GM21723 (cell line): ENCODE measurements at regions not wholly inside any gene's neighbourhood (a gene's known extent, or its start where the extent isn't known, plus 50 kb on each side); places are given as distances from the start of the nearest gene placed in this dataset.

Experiments used
- ATAC-seq: cut with Tn5 transposase; IDR thresholded peaks from one replicate; pipeline ENCODE4 v1.9.1; 2021; ENCODE audit warnings: mild to moderate bottlenecking, moderate library complexity; ENCODE audit not compliant: unreplicated experiment

DNA sequence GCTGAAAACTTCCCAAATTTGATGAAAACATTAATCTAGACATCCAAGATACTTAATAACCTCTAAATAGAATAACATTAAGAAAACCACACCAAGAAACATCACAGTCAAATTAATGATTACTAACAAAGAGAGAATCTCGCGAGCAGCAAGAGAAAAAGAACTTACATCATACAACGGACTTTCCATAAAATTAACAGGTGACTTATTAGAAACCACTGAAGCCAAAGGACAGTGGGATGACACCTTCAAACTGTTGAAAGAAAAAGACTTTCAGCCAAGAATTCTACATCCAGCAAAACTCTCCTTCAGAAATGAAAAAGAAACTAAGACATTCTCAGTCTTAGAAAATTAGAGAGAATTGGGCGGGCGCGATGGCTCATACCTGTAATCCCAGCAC is 232.0 kb downstream of the SNCA start:
- ATAC-seq: no peak

DNA sequence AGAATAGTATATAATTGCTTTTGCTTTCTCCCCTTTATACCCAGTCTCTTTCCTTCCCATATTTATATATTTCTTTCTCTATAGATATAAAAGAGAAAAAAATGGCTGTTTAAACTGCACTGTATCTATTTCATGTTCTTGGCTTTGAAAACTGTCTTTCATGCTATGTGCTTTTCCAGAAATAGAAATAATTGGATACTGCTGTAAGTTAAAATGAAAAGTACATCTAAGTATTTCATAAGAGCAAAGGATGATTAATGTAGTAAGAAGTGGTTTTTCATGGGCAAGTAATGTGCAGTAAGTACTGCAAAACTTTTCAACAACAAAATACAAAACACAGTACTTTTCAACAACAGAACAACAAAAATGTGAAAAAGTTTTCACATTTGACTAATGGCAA is 237.9 kb downstream of the SNCA start:
- no peak for ATAC-seq

DNA sequence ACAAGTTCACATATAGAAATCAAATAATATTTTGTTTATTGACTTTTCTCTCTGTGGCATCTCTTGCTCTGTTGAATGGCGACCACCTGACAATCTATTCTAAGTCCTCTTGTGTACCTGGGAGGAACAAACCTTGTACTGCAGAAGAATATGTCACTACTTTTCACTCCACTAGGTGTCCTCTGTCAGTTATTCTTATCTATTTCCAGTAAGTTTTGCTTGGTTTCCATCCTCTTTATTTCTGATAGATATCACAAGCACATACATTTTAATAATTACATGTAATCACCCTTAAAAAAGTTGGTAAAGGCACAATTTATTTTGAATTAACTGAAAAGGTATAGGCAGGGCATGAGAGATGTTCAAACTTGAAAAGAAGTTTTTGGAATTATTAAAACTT is 238.4 kb downstream of the SNCA start:
- no peak for ATAC-seq

DNA sequence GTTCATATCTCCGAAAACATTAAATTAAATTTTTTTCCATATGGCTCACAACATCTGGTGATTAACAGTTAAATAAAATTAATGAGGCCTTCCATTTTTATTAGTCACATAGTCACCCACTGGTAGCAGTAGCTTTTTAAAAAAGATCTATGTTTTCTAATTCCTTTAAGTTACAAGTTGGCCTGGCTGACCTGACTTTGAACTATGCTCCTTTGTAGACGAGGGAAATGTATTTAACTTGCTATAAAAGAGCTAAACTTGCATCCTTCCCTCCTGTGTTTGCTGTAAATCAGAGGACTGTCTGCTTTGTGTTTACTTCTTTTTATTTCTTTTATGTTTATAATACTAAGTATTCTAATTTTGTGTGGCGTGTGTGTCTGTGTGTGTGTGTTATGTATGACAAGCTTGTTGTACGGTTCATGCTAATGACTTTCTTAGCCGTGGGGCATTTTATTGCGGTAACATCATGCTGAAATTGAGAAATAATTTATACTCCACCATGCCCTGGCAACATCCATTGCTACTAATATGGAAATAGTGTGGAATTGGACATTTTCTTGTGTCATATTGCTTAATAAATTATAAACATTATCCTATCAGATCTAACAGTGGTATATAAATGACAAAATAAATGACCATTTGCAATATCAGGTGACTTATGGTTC is 241.7 kb downstream of the SNCA start:
- no peak for ATAC-seq

- no peak for ATAC-seq
Measured at GRCh38 chr4:89590128-89590527, 246.8 kb downstream of the SNCA start.

- ATAC-seq: no peak
Measured at GRCh38 chr4:89588421-89588820, 248.5 kb downstream of the SNCA start.

GRCh38 chr4:89587364-89587763 is 249.6 kb downstream of the SNCA start:
- ATAC-seq: no peak

- ATAC-seq: no peak
Measured at GRCh38 chr4:89586864-89587263, 250.1 kb downstream of the SNCA start.

GRCh38 chr4:89586318-89586717 is 250.6 kb downstream of the SNCA start:
- ATAC-seq: no peak

- no peak for ATAC-seq
Measured at GRCh38 chr4:89582756-89583505, 254.0 kb downstream of the SNCA start.

DNA sequence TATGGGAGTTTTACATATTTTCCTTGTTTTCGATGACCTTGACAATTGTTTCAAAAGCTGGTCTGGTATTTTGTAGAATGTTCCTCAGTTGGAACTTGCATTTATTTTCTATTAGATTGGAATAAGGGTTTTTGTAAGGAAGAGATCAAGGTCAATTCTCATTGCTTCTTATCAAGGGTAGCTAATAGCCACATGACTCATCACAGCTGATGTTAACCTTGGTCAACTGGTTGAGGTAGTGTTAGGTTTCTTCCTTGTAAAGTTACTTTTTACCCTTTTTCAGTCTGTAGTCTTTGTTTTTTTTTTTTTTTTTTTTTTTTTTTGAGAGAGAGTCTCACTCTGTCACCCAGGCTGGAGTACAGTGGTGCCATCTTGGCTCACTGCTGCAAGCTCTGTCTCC is 257.2 kb downstream of the SNCA start:
- ATAC-seq: no peak

- no peak for ATAC-seq
Measured at GRCh38 chr4:89576246-89576645, 260.7 kb downstream of the SNCA start.

DNA sequence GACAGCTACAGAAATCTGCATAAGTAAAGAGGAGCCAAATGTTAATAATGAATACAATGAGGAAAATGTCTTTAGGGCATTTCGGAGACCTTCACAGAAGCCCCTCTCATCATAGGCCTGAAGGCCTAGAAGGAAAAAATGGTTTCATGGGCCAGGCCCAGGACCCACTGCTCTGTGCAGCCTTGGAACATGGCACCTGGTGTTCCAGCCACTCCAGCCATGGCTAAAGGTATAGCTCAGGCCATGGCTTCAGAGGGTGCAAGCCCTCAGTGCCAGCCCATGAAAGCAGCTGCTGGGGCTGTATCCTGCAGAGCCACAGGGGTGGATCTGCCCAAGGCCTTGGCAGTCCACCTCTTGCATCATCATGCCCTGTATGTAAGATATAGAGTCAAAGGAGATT is 261.1 kb downstream of the SNCA start:
- ATAC-seq: no peak

DNA sequence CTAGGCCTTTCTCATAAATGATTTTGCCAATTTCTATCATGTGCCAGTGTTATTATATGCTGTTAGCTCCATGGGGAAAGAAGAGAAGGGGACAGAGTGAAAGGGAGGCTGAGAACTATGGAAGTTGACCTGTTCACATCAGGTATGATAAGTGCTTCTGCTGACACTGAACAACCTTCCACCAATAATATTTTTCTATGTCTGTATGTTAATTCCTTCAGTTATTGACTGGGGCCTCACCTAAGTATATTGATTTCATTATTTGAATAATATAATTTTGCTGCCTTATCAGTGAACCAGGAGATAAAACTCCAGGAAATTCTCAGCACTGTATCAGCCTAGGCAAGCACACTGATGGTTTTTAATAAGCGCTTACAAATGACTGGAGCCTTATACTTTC is 262.8 kb downstream of the SNCA start:
- no peak for ATAC-seq

- no peak for ATAC-seq
Measured at GRCh38 chr4:89573656-89574055, 263.3 kb downstream of the SNCA start.

DNA sequence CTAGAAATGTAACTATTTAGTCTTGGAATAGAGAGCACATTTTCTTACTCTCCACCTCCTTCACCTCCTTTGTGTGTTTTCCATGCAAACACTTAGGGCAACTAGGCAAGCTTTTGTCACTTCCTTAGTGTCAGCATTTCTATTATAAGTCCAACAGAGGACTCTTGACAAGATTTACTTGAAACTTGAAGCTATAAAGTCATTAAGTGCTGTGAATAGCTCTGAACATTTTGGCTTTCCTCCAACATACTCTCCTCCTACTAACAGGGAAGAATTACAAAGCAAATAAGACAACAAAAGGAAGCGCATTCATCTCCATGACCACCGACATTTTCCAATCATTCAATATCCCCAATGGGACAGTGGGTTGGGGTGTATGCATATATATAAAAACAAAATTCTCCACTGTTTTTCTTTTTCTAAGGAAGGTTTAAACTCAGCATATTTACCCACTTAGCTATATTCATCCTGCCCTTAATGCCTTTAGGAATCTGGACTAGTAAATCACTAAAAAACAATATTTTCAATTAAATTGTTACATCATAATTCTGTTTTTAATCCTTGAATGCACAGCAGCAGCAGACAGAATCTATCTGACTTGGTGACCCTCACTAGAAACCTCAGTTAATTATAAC is 264.6 kb downstream of the SNCA start:
- no peak for ATAC-seq

DNA sequence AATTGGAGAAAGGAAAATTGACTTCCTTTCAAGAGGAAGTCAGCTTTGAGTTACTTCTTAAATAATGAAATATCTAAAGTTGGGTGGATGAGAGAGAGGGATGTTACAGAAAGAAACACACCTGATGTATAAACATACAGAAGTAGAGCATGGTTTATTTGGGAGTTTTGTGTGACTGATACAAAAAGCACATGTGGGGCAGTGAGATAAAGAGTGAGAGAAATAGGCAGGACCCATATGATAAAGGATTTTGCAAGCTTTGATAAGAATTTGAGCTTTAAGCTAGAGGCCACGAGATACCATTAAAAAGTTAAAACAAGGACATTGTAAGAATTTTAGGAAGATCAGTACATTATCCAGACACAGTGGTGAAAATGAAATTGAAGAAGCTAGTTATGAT is 263.3 kb upstream of the GPRIN3 start:
- ATAC-seq: no peak

- ATAC-seq: no peak
Measured at GRCh38 chr4:89567936-89568335, 260.3 kb upstream of the GPRIN3 start.

- no peak for ATAC-seq
Measured at GRCh38 chr4:89563431-89563830, 255.8 kb upstream of the GPRIN3 start.

DNA sequence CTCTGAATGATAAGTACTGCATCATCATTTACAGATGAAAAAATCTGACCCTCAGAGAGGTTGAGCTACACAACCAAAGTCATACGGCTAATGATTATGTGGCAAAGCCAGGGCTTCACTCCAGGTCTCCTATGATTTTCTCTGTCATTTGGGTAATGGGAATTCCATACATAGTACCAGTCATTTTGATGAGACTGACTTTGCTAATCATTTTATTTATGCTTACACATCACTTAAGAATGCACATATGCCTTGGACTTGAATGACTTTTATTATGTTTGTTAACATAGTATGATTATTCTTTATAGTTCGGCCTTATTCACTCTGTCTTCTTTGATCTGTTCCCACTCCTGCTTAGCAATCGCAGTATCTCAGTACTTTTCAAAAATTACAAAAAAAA is 255.1 kb upstream of the GPRIN3 start:
- no peak for ATAC-seq

- ATAC-seq: no peak
Measured at GRCh38 chr4:89561048-89561447, 253.4 kb upstream of the GPRIN3 start.

DNA sequence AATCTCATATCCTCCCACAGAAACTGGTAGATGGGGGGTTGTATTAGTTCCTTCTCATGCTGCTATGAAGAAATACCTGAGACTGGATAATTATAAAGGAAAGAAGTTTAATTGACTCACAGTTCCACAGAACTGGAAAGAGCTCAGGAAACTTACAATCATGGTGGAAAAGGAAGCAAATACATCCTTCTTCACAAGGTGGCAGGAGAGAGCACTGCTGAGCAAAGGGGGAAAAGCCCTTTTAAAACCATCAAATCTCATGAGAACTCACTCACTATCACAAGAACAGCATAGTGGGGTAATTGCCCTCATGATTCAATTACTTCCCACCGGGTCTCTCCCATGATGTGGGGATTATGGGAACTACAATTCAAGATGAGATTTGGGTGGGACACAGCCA is 250.5 kb upstream of the GPRIN3 start:
- no peak for ATAC-seq
